ENCODE measurements at regions not wholly inside any gene's neighbourhood (a gene's known extent, or its start where the extent isn't known, plus 50 kb on each side); places are given as distances from the start of the nearest gene placed in this dataset.

GRCh38 chr5:155136216-155136850, 122.8 kb downstream of the KIF4B start:
- no peak for TF ChIP-seq CTCF (IDR thresholded peaks at IDR 0.05)
- TF ChIP-seq REST (IDR thresholded peaks at IDR 0.05), result no peak
- TF ChIP-seq CBX8 (IDR thresholded peaks at IDR 0.05), result no peak
- TF ChIP-seq SMC3 (IDR thresholded peaks at IDR 0.05), result no peak
- no peak for TF ChIP-seq POLR2A (IDR thresholded peaks at IDR 0.05; ENCODE audit: low read length)
- no peak for TF ChIP-seq ZFP36 (IDR thresholded peaks at IDR 0.05; ENCODE audit: borderline replicate concordance, partially characterized antibody)
- TF ChIP-seq PHF8 (IDR thresholded peaks at IDR 0.05; ENCODE audit: borderline replicate concordance, low read depth), result no peak
- TF ChIP-seq ZC3H11A (IDR thresholded peaks at IDR 0.05), result no peak
- no peak for TF ChIP-seq CEBPB (IDR thresholded peaks at IDR 0.05)
- no peak for TF ChIP-seq TP53 (CRISPR knock-in tag; IDR thresholded peaks at IDR 0.05)
- no peak for TF ChIP-seq GATA3 (IDR thresholded peaks at IDR 0.05; ENCODE audit: borderline replicate concordance)
- TF ChIP-seq MAZ (IDR thresholded peaks at IDR 0.05; ENCODE audit: borderline replicate concordance, low read depth, low read length), result no peak
- TF ChIP-seq KDM1A (IDR thresholded peaks at IDR 0.05; ENCODE audit: low read depth), result no peak

Measured in A549 (cell line).